ENCODE measurements at regions not wholly inside any gene's neighbourhood (a gene's known extent, or its start where the extent isn't known, plus 50 kb on each side); places are given as distances from the start of the nearest gene placed in this dataset.

DNA sequence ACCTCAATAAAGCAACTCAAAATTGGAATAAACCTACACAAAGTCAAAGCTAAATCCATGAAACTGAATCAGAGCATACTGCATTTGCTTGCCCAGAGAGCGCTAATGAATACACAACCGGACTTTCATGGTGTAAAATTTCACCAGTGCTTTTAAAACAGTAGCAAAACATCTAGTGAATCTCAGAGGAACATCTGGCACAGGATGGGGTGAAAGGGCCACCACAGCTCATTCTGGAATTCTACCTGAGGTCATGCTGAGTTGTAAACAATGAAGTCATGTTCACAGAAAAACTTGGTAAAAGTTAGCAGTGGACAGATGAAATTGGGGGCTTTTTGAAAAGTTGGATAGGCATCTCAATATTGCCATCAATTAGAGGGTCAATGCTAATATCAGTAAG is 125.6 kb upstream of the STXBP5 start:
- TF ChIP-seq CTCF (conservative IDR thresholded peaks at IDR 0.05) = no peak
- no peak for TF ChIP-seq EZH2 (IDR thresholded peaks at IDR 0.05; ENCODE audit: low read depth)
